Cardiac muscle cell (in vitro differentiated cells and primary cell): ENCODE measurements at regions not wholly inside any gene's neighbourhood (a gene's known extent, or its start where the extent isn't known, plus 50 kb on each side); places are given as distances from the start of the nearest gene placed in this dataset.

Experiments used
- DNase-seq, 2 donors: peaks; one replicate each; pipeline versions ENCODE4 v3.0.0 to v3.0.0-alpha.2; 2010 to 2017; ENCODE audit warnings: low read depth in 1 of 2, low spot score in 1 of 2
- H3K27ac ChIP-seq: fragments of 200-600 bp; sonication (generic); 2 replicates; pipeline ENCODE4 v1.5.1; 2016
- H3K27me3 ChIP-seq: fragments of 200-600 bp; sonication (generic); 2 replicates; pipeline ENCODE4 v1.6.0; 2016; ENCODE audit warnings: control low read depth
- H3K36me3 ChIP-seq: fragments of 200-600 bp; sonication (generic); 2 replicates; pipeline ENCODE4 v1.5.1; 2016; ENCODE audit warnings: control low read depth
- H3K4me1 ChIP-seq: fragments of 200-600 bp; sonication (generic); 2 replicates; pipeline ENCODE4 v1.8.1; 2017; ENCODE audit warnings: low read depth, mild to moderate bottlenecking, mixed run types
- H3K4me3 ChIP-seq: fragments of 200-600 bp; sonication (generic); 2 replicates; pipeline ENCODE4 v1.5.1; 2016; ENCODE audit warnings: mild to moderate bottlenecking
- H3K9me3 ChIP-seq: fragments of 200-600 bp; sonication (generic); 2 replicates; pipeline ENCODE4 v1.5.1; 2017; ENCODE audit warnings: low read depth, mild to moderate bottlenecking, control low read depth
- TF ChIP-seq, protein P1 (sequence below): IDR thresholded peaks from 2 replicates; pipeline ENCODE4 v1.5.1; 2012; ENCODE audit warnings: low read depth, mild to moderate bottlenecking, low read length

DNA sequence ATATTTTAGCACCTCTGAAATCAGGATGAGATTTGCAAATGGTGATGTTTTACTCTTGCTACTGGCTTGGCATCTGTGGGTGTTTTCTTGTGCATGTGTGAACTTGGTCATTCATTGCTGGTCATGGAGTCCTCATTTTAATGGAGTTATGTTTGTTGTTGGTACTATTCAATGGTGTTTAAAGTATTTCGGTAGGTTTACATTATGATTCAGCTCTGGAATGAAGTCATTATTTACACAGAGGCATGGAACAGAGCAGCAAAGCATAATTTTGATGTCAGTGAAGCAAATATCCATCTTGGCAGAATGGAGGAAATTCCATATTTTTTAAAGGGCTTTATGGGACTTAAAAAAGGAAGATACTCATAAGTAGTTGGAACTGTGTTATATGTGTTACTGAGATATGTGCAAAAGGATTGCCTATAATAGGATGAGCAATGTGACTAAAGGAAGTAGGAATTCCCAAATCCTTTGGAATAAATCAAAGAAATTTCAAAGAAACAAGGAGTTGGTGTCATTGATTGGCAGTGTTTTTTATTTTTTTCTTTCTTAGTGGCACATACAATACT, 147.4 kb downstream of the ACTBL2 start:
- Histone ChIP-seq H3K9me3 (no peaks in the 10 kb centered on the region), H3K27ac (no peak overlapping the region), H3K4me3 (no peak overlapping the region), H3K4me1 (no peaks in the 10 kb centered on the region), H3K36me3 (no peaks in the 10 kb centered on the region), H3K27me3 (no peaks in the 10 kb centered on the region)
- TF ChIP-seq, protein P1, sequence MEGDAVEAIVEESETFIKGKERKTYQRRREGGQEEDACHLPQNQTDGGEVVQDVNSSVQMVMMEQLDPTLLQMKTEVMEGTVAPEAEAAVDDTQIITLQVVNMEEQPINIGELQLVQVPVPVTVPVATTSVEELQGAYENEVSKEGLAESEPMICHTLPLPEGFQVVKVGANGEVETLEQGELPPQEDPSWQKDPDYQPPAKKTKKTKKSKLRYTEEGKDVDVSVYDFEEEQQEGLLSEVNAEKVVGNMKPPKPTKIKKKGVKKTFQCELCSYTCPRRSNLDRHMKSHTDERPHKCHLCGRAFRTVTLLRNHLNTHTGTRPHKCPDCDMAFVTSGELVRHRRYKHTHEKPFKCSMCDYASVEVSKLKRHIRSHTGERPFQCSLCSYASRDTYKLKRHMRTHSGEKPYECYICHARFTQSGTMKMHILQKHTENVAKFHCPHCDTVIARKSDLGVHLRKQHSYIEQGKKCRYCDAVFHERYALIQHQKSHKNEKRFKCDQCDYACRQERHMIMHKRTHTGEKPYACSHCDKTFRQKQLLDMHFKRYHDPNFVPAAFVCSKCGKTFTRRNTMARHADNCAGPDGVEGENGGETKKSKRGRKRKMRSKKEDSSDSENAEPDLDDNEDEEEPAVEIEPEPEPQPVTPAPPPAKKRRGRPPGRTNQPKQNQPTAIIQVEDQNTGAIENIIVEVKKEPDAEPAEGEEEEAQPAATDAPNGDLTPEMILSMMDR = no peak
- no peak for DNase-seq

- Histone ChIP-seq H3K36me3 (no peaks in the 10 kb centered on the region), H3K27ac (no peak overlapping the region), H3K9me3 (no peaks in the 10 kb centered on the region), H3K4me1 (no peaks in the 10 kb centered on the region), H3K27me3 (no peaks in the 10 kb centered on the region), H3K4me3 (no peak overlapping the region)
- no peak for DNase-seq
- TF ChIP-seq, protein P1 = no peak
These were observed 148.1 kb downstream of the ACTBL2 start for GRCh38 chr5:57334475-57334874.

DNA sequence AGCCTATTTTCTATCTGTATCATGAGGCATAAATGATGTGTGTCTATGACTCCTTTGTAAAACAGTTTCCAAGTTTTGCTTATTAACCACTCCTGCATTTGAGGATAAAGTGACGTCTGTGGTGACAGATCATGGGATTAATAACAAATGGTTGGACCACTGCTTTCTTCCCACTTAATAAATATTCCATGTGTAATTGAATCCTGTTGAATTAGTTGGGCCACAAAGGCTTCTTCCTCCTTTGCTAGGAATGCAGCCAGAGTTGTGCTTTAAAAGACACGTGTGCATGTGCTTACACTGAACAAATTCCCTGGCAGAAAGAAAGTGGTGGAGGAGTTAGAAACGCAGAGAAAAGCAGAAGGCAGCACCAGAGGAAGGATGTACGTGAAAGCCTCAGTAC, 150.2 kb downstream of the ACTBL2 start:
- TF ChIP-seq, protein P1 = no peak
- Histone ChIP-seq H3K27ac (no peak overlapping the region), H3K4me1 (no peaks in the 10 kb centered on the region), H3K9me3 (no peaks in the 10 kb centered on the region), H3K36me3 (no peaks in the 10 kb centered on the region), H3K27me3 (no peaks in the 10 kb centered on the region), H3K4me3 (no peak overlapping the region)
- DNase-seq = peak in 1 of 2 donors; percentile 44

GRCh38 chr5:57327561-57328367, 153.9 kb downstream of the GPBP1 start:
- H3K27me3 ChIP-seq = no peaks in the 10 kb centered on the region

DNA sequence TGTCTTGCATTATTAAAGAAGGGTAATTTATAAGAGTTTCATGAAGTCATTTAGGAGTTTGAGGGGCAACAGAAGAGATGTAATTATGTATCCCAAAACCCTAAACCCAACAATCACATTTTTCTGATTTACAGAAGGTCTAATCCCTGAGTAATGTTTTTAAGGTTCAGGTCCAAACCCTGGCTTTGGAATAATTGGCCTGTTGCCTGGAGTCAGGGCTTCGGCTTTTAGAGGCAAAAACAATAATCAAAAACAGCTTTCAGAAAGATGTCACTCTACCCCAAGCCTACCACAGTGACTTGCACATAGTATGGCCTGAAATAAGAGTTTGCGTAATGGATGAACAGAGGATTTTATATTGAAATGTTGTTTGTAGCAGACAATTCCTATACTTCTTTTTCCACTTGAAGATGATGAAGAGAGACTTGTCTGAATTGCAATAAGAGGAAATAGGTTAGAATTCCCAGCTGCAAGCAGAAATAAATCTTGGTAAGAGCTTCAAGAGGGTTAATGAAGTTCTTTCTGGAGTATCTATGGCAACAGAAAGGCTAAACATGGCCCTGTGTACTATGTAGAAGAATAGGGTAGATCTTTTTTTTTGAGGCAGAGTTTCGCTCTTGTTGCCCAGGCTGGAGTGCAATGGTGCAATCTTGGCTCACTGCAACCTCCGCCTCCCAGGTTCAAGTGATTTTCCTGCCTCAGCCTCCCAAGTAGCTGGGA, 152.0 kb downstream of the GPBP1 start:
- Histone ChIP-seq H3K9me3 (no peaks in the 10 kb centered on the region), H3K27me3 (no peaks in the 10 kb centered on the region), H3K4me3 (no peak overlapping the region), H3K4me1 (no peaks in the 10 kb centered on the region), H3K36me3 (no peaks in the 10 kb centered on the region), H3K27ac (no peak overlapping the region)
- no peak for DNase-seq
- TF ChIP-seq, protein P1 = no peak

More at GRCh38 chr5:57327561-57328367, 153.9 kb downstream of the GPBP1 start:
- DNase-seq = peak in 1 of 2 donors; percentile 33
- TF ChIP-seq, protein P1 = no peak
- Histone ChIP-seq H3K27ac (no peak overlapping the region), H3K36me3 (no peaks in the 10 kb centered on the region), H3K9me3 (no peaks in the 10 kb centered on the region), H3K4me1 (no peaks in the 10 kb centered on the region), H3K4me3 (no peak overlapping the region)
